ENCODE measurements at regions not wholly inside any gene's neighbourhood (a gene's known extent, or its start where the extent isn't known, plus 50 kb on each side); places are given as distances from the start of the nearest gene placed in this dataset.

DNA sequence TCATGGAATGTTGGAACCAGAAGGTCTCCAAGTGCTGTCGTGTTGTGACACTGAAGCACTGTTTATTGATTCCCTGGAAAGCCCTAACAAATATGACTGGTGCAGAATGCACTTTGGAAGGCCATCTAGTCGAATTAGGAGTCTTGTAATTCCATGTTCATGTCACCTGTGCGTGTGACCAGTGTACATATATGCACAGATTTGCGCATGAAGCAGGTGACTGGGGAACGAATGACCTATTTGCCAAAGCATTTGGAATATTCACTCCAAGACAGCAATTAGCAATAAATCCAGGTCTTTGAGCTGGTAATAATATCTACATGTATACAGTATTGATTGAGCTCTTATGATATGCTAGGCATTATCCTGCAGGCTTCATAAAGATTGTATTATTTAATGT is 177.5 kb upstream of the PFN2 start:
- CTCF ChIA-PET = no interaction called here
- POLR2A ChIA-PET (ENCODE audit: unreplicated experiment) = no interaction called here
- DNase-seq = no peak
- H3K9me2 ChIP-seq (replicated peaks; ENCODE audit: low read length) = no peaks in the 10 kb centered on the region
- peak overlapping the region; percentile 41 for H3K9ac ChIP-seq (ENCODE audit: low read length)
- BruUV-seq (replicated peaks) = no TSS peak
- TF ChIP-seq CTCF (conservative IDR thresholded peaks at IDR 0.05; ENCODE audit: low read depth, low read length) (no peak), EZH2phosphoT487 (IDR thresholded peaks at IDR 0.05; ENCODE audit: borderline replicate concordance, low read length) (no peak)
- H3K27ac ChIP-seq (ENCODE audit: low read length) = peak overlapping the region; percentile 86
- no peak for ATAC-seq
- intact Hi-C loops (cut with micrococcal nuclease) = no loop called here
- peak overlapping the region; percentile 75 for H3K4me2 ChIP-seq (ENCODE audit: low read length)
- H2AFZ ChIP-seq (ENCODE audit: low read length) = peak overlapping the region; percentile 68
- peaks cover 40% of the 10 kb centered on the region for H3K4me1 ChIP-seq (ENCODE audit: insufficient read depth, low read length)
- H3K4me3 ChIP-seq (ENCODE audit: low read length) = peak overlapping the region; percentile 31; the same call in 1 of the 2 replicates
- no peaks in the 10 kb centered on the region for H3K27me3 ChIP-seq (ENCODE audit: low read length)
- no peaks in the 10 kb centered on the region for H3K36me3 ChIP-seq (ENCODE audit: low read depth, low read length)
- no peaks in the 10 kb centered on the region for H3K79me2 ChIP-seq (ENCODE audit: low read length)
- no peaks in the 10 kb centered on the region for H3F3A ChIP-seq (ENCODE audit: low read length, unreplicated experiment)
- H3K9me3 ChIP-seq (ENCODE audit: low read length) = no peaks in the 10 kb centered on the region
- no peaks in the 10 kb centered on the region for H4K20me1 ChIP-seq (ENCODE audit: low read length)

DNA sequence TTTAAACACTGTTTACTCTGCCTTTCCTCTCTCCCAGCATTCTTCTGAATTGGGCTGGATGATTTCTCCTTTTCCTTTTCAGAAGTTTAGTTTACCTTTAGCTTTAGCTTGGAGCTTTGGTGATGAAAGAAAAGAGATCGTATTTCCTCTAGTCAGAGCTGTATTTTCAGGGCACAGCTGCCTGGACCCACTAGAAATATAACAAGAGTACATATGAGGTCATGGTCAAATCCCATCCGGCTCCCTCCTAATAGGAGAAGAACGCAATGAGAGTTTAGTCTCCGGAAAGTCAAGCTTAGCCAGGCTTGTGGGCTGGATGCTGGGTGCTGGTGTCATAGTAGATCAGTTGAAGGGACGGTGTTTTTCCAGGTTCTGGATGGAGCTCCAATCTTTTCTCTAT is 177.1 kb upstream of the PFN2 start:
- Histone ChIP-seq H3K27me3 (ENCODE audit: low read length) (no peaks in the 10 kb centered on the region), H3K9me3 (ENCODE audit: low read length) (no peaks in the 10 kb centered on the region), H3K4me3 (ENCODE audit: low read length) (peak overlapping the region; percentile 31; the same call in 1 of the 2 replicates), H3K4me2 (ENCODE audit: low read length) (peak overlapping the region; percentile 75), H4K20me1 (ENCODE audit: low read length) (no peaks in the 10 kb centered on the region), H2AFZ (ENCODE audit: low read length) (peak overlapping the region; percentile 68), H3K4me1 (ENCODE audit: insufficient read depth, low read length) (peaks cover 40% of the 10 kb centered on the region), H3F3A (ENCODE audit: low read length, unreplicated experiment) (no peaks in the 10 kb centered on the region), H3K9me2 (replicated peaks; ENCODE audit: low read length) (no peaks in the 10 kb centered on the region), H3K9ac (ENCODE audit: low read length) (peak overlapping the region; percentile 41), H3K79me2 (ENCODE audit: low read length) (no peaks in the 10 kb centered on the region), H3K27ac (ENCODE audit: low read length) (peak overlapping the region; percentile 86), H3K36me3 (ENCODE audit: low read depth, low read length) (no peaks in the 10 kb centered on the region)
- DNase-seq = peak; percentile 38
- TF ChIP-seq EZH2phosphoT487 (IDR thresholded peaks at IDR 0.05; ENCODE audit: borderline replicate concordance, low read length) (no peak), EZH2 (IDR thresholded peaks at IDR 0.05; ENCODE audit: low read length, unreplicated experiment) (no peak), CTCF (conservative IDR thresholded peaks at IDR 0.05; ENCODE audit: low read depth, low read length) (no peak)
- ChIA-PET CTCF (interaction anchor here (1.1 kb wide), 1 partner anchor 180 kb away, joined by 4 read pairs; no protein-coding TSS in a partner anchor), POLR2A (ENCODE audit: unreplicated experiment) (no interaction called here)
- no TSS peak for BruUV-seq (replicated peaks)
- intact Hi-C loops (cut with micrococcal nuclease) = no loop called here
- peak; percentile 20 for ATAC-seq

DNA sequence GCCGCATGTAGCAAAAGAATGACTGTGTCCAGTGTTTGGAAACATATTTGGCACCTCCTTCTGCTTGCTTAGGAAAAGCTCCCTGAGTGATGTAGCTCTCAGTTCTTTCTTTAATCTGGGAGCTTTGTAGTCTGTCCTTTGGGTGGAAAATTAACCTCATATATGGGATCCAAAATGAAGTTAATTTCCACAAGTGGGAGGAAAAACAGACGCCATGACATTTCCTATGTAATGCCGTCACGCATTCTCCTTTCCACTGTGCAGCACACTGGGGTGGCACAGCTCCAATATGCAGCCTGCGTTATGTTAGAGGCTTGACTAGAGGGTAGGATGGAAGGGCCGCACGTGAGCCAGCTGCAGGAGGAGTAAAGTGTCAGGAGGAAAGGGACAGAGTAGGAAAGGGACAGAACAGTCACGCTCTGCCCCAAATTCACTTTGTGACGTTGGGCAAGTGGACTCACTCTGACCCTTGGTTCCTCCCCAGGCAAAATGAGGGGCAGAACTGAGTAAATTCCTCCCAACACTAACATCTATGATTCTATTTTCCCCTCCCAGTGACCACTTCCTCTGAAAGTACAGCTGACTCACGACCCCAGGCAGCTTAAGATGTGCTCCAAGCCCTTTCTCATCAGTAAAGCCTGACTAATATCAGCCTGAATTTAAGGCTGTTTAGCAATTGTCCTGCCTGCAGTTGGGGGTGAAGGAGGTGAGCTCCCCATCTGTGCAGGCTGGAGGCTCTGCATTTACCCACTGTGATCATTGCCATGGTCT is 176.5 kb upstream of the PFN2 start:
- POLR2A ChIA-PET (ENCODE audit: unreplicated experiment) = no interaction called here
- intact Hi-C loops (cut with micrococcal nuclease) = no loop called here

More for the DNA sequence above, 176.5 kb upstream of the PFN2 start:
- DNase-seq = peak; percentile 88
- Histone ChIP-seq H3K4me3 (ENCODE audit: low read length) (peak overlapping the region; percentile 31; the same call in 1 of the 2 replicates), H3K9ac (ENCODE audit: low read length) (peak overlapping the region; percentile 41), H3K9me2 (replicated peaks; ENCODE audit: low read length) (no peaks in the 10 kb centered on the region), H3K36me3 (ENCODE audit: low read depth, low read length) (no peaks in the 10 kb centered on the region), H4K20me1 (ENCODE audit: low read length) (no peaks in the 10 kb centered on the region), H3K9me3 (ENCODE audit: low read length) (no peaks in the 10 kb centered on the region), H3F3A (ENCODE audit: low read length, unreplicated experiment) (no peaks in the 10 kb centered on the region), H3K27me3 (ENCODE audit: low read length) (no peaks in the 10 kb centered on the region), H3K27ac (ENCODE audit: low read length) (peak overlapping the region; percentile 86), H3K4me1 (ENCODE audit: insufficient read depth, low read length) (peaks cover 40% of the 10 kb centered on the region), H3K4me2 (ENCODE audit: low read length) (peak overlapping the region; percentile 75), H3K79me2 (ENCODE audit: low read length) (no peaks in the 10 kb centered on the region), H2AFZ (ENCODE audit: low read length) (peak overlapping the region; percentile 68)
- peak; percentile 74 for ATAC-seq
- TF ChIP-seq CTCF (conservative IDR thresholded peaks at IDR 0.05; ENCODE audit: low read depth, low read length) = no peak
- TF ChIP-seq EZH2phosphoT487 (IDR thresholded peaks at IDR 0.05; ENCODE audit: borderline replicate concordance, low read length) = no peak
- no peak for TF ChIP-seq EZH2 (IDR thresholded peaks at IDR 0.05; ENCODE audit: low read length, unreplicated experiment)
- CTCF ChIA-PET = interaction anchor here (1.1 kb wide), 1 partner anchor 180 kb away, joined by 4 read pairs; no protein-coding TSS in a partner anchor
- no TSS peak for BruUV-seq (replicated peaks)
